HepG2 (cell line): ENCODE measurements at regions not wholly inside any gene's neighbourhood (a gene's known extent, or its start where the extent isn't known, plus 50 kb on each side); places are given as distances from the start of the nearest gene placed in this dataset.

ENCODE experiments used
- ATAC-seq: fragments of 200-7000 bp; cut with Tn5 transposase; 3 replicates; pipeline ENCODE4 v1.9.1; 2020; ENCODE audit warnings: mild to moderate bottlenecking, moderate library complexity
- BruUV-seq: library from RNA; stranded (reverse); fragments of 400-500 nt; replicated peaks from 2 replicates; lab custom pipeline; 2021; lab: Mats Ljungman, UMichigan
- CTCF ChIA-PET: fragments of 300-600 bp; formaldehyde crosslinking; extraction: SDS; loops from one replicate; lab custom pipeline; 2021; ENCODE audit warnings: low total read pairs, inconsistent platforms, low intra/inter-chr PET ratio; lab: Yijun Ruan, JAX
- POLR2A ChIA-PET: fragments of 350-600 bp; sonication (Branson Sonifier 250); formaldehyde crosslinking; loops from one replicate; lab custom pipeline; 2020; ENCODE audit warnings: antibody characterized with exemption, inconsistent platforms; lab: Yijun Ruan, JAX
- DNase-seq: peaks from one replicate; pipeline ENCODE4 v3.0.0-alpha.2; 2015; ENCODE audit warnings: low spot score
- FAIRE-seq: peaks from 3 replicates; lab custom pipeline; 2011; peaks lifted over from hg19 to GRCh38; lab: Jason Lieb, UNC
- H2AFZ ChIP-seq: one replicate; pipeline ENCODE4 v1.6.1; 2011; ENCODE audit warnings: low read length, inconsistent platforms
- H3K27ac ChIP-seq: fragments of 300-600 bp; 3 replicates; pipeline ENCODE4 v1.8.0; 2011; ENCODE audit warnings: mixed run types, mild to moderate bottlenecking, mixed read lengths, low read length, inconsistent platforms; ENCODE audit not compliant: insufficient read depth; ENCODE audit errors: extremely low read length
- H3K27me3 ChIP-seq, 2 experiments: fragments of 200-600 bp in 1 of 2; 2 replicates in 1 of 2; 3 replicates in 1 of 2; pipeline versions ENCODE4 v1.6.0 to v1.8.0; 2011; ENCODE audit warnings: low read length in 2 of 2, mild to moderate bottlenecking in 2 of 2, moderate library complexity in 2 of 2, inconsistent platforms in 1 of 2; ENCODE audit not compliant: insufficient read depth in 2 of 2, control insufficient read depth in 1 of 2
- H3K36me3 ChIP-seq, 2 experiments: fragments of 200-600 bp in 1 of 2; replicated peaks in 1 of 2; 2 replicates in 1 of 2; 3 replicates in 1 of 2; pipeline versions ENCODE4 v1.5.1 to v1.8.0; 2011; ENCODE audit warnings: low read length in 2 of 2, inconsistent platforms in 1 of 2; ENCODE audit not compliant: insufficient read depth in 2 of 2, control insufficient read depth in 1 of 2
- H3K4me1 ChIP-seq: 2 replicates; pipeline ENCODE4 v1.5.1; 2012; ENCODE audit warnings: low read length, inconsistent platforms; ENCODE audit not compliant: insufficient read depth
- H3K4me2 ChIP-seq: 2 replicates; pipeline ENCODE4 v1.6.0; 2011; ENCODE audit warnings: low read depth, low read length, inconsistent platforms
- H3K4me3 ChIP-seq, 3 experiments: fragments of 200-600 bp in 1 of 3; sonication (generic), shearing (Covaris generic) in 1 of 3; replicated peaks in 1 of 3; 2 replicates each; pipeline ENCODE4 v1.5.1; 2011 to 2016; ENCODE audit warnings: low read length in 3 of 3, inconsistent platforms in 2 of 3, low read depth in 2 of 3, mild to moderate bottlenecking in 2 of 3, control low read depth in 1 of 3, mixed read lengths in 1 of 3; ENCODE audit not compliant: insufficient read depth in 1 of 3
- H3K79me2 ChIP-seq: one replicate; pipeline ENCODE4 v1.6.1; 2011; ENCODE audit warnings: low read length, inconsistent platforms; ENCODE audit not compliant: insufficient read depth
- H3K9ac ChIP-seq: 2 replicates; pipeline ENCODE4 v1.6.0; 2011; ENCODE audit warnings: mild to moderate bottlenecking, low read depth, low read length, inconsistent platforms; ENCODE audit not compliant: insufficient read depth
- H3K9me3 ChIP-seq: 2 replicates; pipeline ENCODE4 v1.5.1; 2012; ENCODE audit warnings: mild to moderate bottlenecking, low read length
- H4K20me1 ChIP-seq: 2 replicates; pipeline ENCODE4 v1.6.0; 2011; ENCODE audit warnings: inconsistent platforms, mild to moderate bottlenecking, low read length, moderate library complexity; ENCODE audit not compliant: insufficient read depth
- CC2D1A ChIP-seq: sonication (generic); formaldehyde crosslinking; IDR thresholded peaks from 2 replicates; pipeline ENCODE4 v1.8.1; 2023; ENCODE audit warnings: mild to moderate bottlenecking, missing genetic modification reagents
- CCDC6 ChIP-seq: sonication (generic); formaldehyde crosslinking; IDR thresholded peaks from 2 replicates; pipeline ENCODE4 v1.8.1; 2022; ENCODE audit warnings: mild to moderate bottlenecking, missing genetic modification reagents, moderate library complexity
- CEBPB ChIP-seq: IDR thresholded peaks from 2 replicates; pipeline ENCODE4 v1.6.1; 2011; ENCODE audit warnings: low read depth, low read length, improper control_type of control experiment, borderline replicate concordance
- DDIT3 ChIP-seq: sonication (generic); formaldehyde crosslinking; IDR thresholded peaks from 2 replicates; pipeline ENCODE4 v1.4.0; 2020; ENCODE audit warnings: mild to moderate bottlenecking, missing genetic modification reagents
- DNMT1 ChIP-seq: sonication (generic); formaldehyde crosslinking; IDR thresholded peaks from 2 replicates; pipeline ENCODE4 v1.5.1; 2020; ENCODE audit warnings: mild to moderate bottlenecking, missing genetic modification reagents
- GLI4 ChIP-seq: sonication (generic); formaldehyde crosslinking; IDR thresholded peaks from 2 replicates; pipeline ENCODE4 v1.5.1; 2020; ENCODE audit warnings: missing genetic modification reagents, mild to moderate bottlenecking, moderate library complexity, borderline replicate concordance
- HDAC1 ChIP-seq: sonication (generic); formaldehyde crosslinking; IDR thresholded peaks from 2 replicates; pipeline ENCODE4 v1.5.1; 2020; ENCODE audit warnings: mild to moderate bottlenecking, missing genetic modification reagents
- JUND ChIP-seq: sonication (generic); formaldehyde crosslinking; IDR thresholded peaks from 2 replicates; pipeline ENCODE4 v1.8.0; 2022; ENCODE audit warnings: mild to moderate bottlenecking, missing genetic modification reagents
- RBM22 ChIP-seq: fragments of 200-400 bp; formaldehyde crosslinking; optimal IDR thresholded peaks from 2 replicates; pipeline ENCODE3; 2017; ENCODE audit warnings: mild to moderate bottlenecking, low read length, moderate library complexity
- REXO4 ChIP-seq: sonication (generic); formaldehyde crosslinking; IDR thresholded peaks from 2 replicates; pipeline ENCODE4 v1.8.0; 2022; ENCODE audit warnings: missing genetic modification reagents, mild to moderate bottlenecking, borderline replicate concordance
- RFX5 ChIP-seq: IDR thresholded peaks from 2 replicates; pipeline ENCODE4 v1.6.1; 2011; ENCODE audit warnings: low read depth, low read length, improper control_type of control experiment
- ZBTB43 ChIP-seq: sonication (generic); formaldehyde crosslinking; conservative IDR thresholded peaks from 2 replicates; pipeline ENCODE4 v1.4.0; 2020; ENCODE audit warnings: missing genetic modification reagents
- ZNF563 ChIP-seq: sonication (generic); formaldehyde crosslinking; IDR thresholded peaks from 2 replicates; pipeline ENCODE4 v1.8.0; 2022; ENCODE audit warnings: mild to moderate bottlenecking, moderate library complexity, missing genetic modification reagents
- ZNF619 ChIP-seq: sonication (generic); formaldehyde crosslinking; IDR thresholded peaks from 2 replicates; pipeline ENCODE4 v1.4.0; 2020; ENCODE audit warnings: mild to moderate bottlenecking, missing genetic modification reagents
- ZNF788 ChIP-seq: sonication (generic); formaldehyde crosslinking; IDR thresholded peaks from 2 replicates; pipeline ENCODE4 v1.5.0; 2020; ENCODE audit warnings: mild to moderate bottlenecking, missing genetic modification reagents, borderline replicate concordance
- ZSCAN29 ChIP-seq: sonication (generic); formaldehyde crosslinking; conservative IDR thresholded peaks from 2 replicates; pipeline ENCODE4 v1.4.0; 2020; ENCODE audit warnings: mild to moderate bottlenecking, missing genetic modification reagents
- WGBS: methylation state at CpG from one replicate; pipeline ENCODE4 v1.1.6; 2017; ENCODE audit warnings: low lambda C conversion rate; 5-methylcytosine and 5-hydroxymethylcytosine counted together
- in situ Hi-C: cut with HindIII; loops from 2 replicates; pipeline ENCODE4 v1.10.0; 2017; ENCODE audit warnings: low pct_unique_long_range_greater_than_20kb; ENCODE audit not compliant: extremely low pct_ligation_motif_present
- intact Hi-C: fragments of 100-400 bp; cut with micrococcal nuclease; formaldehyde crosslinking; loops from one replicate; pipeline ENCODE4 v1.10.0; 2022; ENCODE audit not compliant: unreplicated experiment

DNA sequence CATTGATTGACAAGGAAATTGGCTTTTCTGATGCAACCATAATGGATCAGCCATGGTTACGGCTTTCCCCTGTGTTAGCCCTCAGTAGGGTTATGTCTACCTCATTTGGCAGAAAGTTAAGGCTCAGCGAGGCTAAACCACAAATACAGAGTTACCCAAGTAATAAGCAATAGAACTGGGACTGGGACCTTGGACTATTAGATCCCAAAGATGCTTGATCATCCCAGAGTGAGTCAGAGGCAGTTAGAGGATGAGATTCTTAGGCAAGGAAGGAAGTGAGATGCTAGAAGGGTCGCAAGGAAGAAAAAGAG, 401.4 kb downstream of the TNS3 start:
- no peak for ATAC-seq
- H3K4me3 ChIP-seq = no peak overlapping the region
- ChIA-PET POLR2A (no interaction called here), CTCF (interaction anchor here (1.4 to 1.6 kb wide), 4 partner anchors 92 to 1258 kb away, joined by 3 to 6 read pairs (median 6); no protein-coding TSS in a partner anchor)
- H3K9ac ChIP-seq = no peak overlapping the region
- no peak for DNase-seq
- H3K9me3 ChIP-seq = peaks cover 14% of the 10 kb centered on the region
- BruUV-seq = no TSS peak
- 49% methylated on average over 3 of the region's 3 CpGs for WGBS
- no peak for FAIRE-seq
- no peak overlapping the region for H2AFZ ChIP-seq
- intact Hi-C loops = loop anchor here (1.0 to 2.0 kb wide), 4 partner anchors 80 to 1258 kb away; no protein-coding TSS in a partner anchor
- no peaks in the 10 kb centered on the region for H3K36me3 ChIP-seq
- H3K4me1 ChIP-seq = peaks cover 14% of the 10 kb centered on the region
- no peaks in the 10 kb centered on the region for H3K79me2 ChIP-seq
- no peak for TF ChIP-seq HDAC1 (CRISPR knock-in tag)
- TF ChIP-seq ZBTB43 = no peak
- no peak for TF ChIP-seq RBM22
- TF ChIP-seq ZNF788 (CRISPR knock-in tag) = no peak
- TF ChIP-seq DDIT3 (CRISPR knock-in tag) = no peak
- TF ChIP-seq CEBPB = no peak
- TF ChIP-seq RFX5 = no peak
- TF ChIP-seq GLI4 = no peak
- TF ChIP-seq ZSCAN29 (CRISPR knock-in tag) = no peak
- TF ChIP-seq JUND (CRISPR knock-in tag) = no peak
- TF ChIP-seq CCDC6 (CRISPR knock-in tag) = no peak
- TF ChIP-seq REXO4 (CRISPR knock-in tag) = no peak
- no peak for TF ChIP-seq CC2D1A
- TF ChIP-seq DNMT1 (CRISPR knock-in tag) = no peak
- TF ChIP-seq ZNF619 (CRISPR knock-in tag) = no peak
- no peak for TF ChIP-seq ZNF563 (CRISPR knock-in tag)
- TF ChIP-seq, all 625 proteins: peak for 0
- Histone ChIP-seq H4K20me1 (no peaks in the 10 kb centered on the region), H3K27ac (no peak overlapping the region), H3K4me2 (no peak overlapping the region; the same call in 1 of the 2 replicates), H3K27me3 (peaks cover 0 to 7% of the 10 kb centered on the region in 2 experiments; a peak in 2 of 5 replicates)
- in situ Hi-C loops = loop anchor here (5.0 to 10.0 kb wide), 3 partner anchors 93 to 1266 kb away; no protein-coding TSS in a partner anchor
